ENCODE measurements at regions not wholly inside any gene's neighbourhood (a gene's known extent, or its start where the extent isn't known, plus 50 kb on each side); places are given as distances from the start of the nearest gene placed in this dataset.
"Not testable (repeated sequence)": the region's sequence is repeated elsewhere in the genome, so short reads cannot be mapped to it uniquely, and the experiment has no call there.

DNA sequence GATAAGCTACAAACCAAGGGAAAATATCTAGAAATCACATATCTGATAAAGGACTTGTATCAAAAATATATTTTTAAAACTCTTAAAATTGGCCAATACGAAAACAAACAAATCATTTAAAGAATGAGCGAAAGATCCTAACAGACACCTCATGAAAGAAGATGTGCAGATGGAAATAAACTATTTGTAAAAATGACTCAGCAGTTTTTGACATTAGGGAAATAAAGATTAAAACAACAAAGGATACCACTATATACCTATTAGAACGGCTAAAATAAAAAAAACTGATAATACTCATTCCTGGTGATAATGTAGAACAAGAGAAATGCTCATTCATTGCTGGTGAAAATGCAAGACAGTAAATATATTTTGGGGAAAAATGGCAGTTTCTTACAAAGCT is 506.4 kb downstream of the KLHL4 start:
- Histone ChIP-seq H3K27ac (no peak overlapping the region), H3K4me3 (no peak overlapping the region)
- DNase-seq (ENCODE audit: low spot score): no peak
- TF ChIP-seq, protein P1, sequence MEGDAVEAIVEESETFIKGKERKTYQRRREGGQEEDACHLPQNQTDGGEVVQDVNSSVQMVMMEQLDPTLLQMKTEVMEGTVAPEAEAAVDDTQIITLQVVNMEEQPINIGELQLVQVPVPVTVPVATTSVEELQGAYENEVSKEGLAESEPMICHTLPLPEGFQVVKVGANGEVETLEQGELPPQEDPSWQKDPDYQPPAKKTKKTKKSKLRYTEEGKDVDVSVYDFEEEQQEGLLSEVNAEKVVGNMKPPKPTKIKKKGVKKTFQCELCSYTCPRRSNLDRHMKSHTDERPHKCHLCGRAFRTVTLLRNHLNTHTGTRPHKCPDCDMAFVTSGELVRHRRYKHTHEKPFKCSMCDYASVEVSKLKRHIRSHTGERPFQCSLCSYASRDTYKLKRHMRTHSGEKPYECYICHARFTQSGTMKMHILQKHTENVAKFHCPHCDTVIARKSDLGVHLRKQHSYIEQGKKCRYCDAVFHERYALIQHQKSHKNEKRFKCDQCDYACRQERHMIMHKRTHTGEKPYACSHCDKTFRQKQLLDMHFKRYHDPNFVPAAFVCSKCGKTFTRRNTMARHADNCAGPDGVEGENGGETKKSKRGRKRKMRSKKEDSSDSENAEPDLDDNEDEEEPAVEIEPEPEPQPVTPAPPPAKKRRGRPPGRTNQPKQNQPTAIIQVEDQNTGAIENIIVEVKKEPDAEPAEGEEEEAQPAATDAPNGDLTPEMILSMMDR (IDR thresholded peaks at IDR 0.05): no peak

DNA sequence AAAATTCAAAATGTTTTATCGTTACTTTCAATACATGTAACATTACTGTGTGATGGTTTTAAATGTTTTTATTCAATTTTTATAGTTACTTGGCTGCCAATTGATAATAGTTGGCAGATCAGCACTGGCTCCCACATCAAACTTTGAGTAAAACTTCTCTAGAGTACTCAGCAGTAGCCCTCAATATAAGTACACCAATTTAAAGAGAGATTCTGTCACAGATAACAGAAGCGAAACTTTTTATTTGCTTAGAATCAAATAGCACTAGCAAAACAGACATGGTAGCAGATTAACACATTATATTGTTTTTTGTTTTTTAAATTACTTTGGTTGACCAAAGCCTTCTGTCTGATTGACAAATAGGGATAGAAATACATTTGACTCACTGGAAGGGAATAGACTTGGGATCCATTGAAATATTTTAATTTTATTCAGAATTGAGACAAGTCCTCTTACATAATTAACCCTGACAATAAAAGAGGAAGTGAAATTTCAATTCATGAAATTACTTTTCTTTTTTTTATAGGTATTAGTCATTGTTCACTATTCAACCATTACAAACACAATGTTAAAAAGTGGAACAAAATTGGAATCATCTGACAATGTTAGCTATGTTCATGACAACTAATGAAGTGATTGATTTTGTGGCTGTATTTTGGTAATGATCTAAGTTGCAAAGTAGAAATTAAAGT is 554.9 kb downstream of the KLHL4 start:
- no peak for DNase-seq (ENCODE audit: low spot score)
- Histone ChIP-seq H3K4me3 (no peak overlapping the region), H3K27ac (no peak overlapping the region)
- TF ChIP-seq, protein P1 (IDR thresholded peaks at IDR 0.05): no peak

DNA sequence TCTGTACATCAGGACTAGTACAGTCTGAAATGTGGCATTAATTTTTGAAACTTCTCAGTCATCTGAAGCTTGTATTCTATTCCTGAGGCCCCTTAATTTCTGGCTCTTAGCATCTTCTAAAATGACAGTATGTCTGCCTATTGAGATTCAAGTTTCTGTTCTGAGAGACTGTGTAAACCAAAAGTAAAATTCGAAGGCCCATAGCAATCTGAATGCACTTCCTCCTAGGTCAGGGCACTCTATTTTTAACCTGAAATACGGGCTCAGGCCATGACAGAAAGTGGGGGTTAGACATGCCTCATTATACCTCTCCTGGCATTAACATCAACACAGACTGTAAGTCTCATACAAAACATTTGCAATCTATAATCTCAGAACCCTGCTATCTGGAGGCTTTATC is 584.4 kb downstream of the KLHL4 start:
- TF ChIP-seq, protein P1 (IDR thresholded peaks at IDR 0.05): no peak
- no peak for DNase-seq (ENCODE audit: low spot score)
- H3K27ac ChIP-seq: no peak overlapping the region

DNA sequence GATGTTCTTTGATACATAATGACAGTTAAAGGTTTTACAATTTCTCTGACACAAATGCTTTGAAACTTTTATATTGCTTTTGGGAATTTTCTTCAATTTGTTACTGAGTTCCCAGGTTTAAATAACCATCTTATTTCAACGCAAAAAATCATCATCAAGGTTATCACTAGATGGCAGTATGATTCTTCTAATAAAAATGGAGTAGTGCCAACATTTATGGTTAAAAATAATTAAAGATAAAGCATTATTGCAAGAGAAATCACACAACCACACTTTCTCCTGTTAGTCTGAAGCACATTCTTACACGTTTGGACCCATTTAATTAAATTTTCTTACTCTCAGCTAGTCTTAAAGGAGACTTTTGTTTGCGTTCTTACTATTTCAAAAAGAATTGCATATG is 611.3 kb upstream of the CPXCR1 start:
- Histone ChIP-seq H3K4me3 (no peak overlapping the region), H3K27ac (no peak overlapping the region)
- DNase-seq (ENCODE audit: low spot score): no peak
- TF ChIP-seq, protein P1 (IDR thresholded peaks at IDR 0.05): no peak

More for the DNA sequence above, 584.4 kb downstream of the KLHL4 start:
- no peak overlapping the region for H3K4me3 ChIP-seq

DNA sequence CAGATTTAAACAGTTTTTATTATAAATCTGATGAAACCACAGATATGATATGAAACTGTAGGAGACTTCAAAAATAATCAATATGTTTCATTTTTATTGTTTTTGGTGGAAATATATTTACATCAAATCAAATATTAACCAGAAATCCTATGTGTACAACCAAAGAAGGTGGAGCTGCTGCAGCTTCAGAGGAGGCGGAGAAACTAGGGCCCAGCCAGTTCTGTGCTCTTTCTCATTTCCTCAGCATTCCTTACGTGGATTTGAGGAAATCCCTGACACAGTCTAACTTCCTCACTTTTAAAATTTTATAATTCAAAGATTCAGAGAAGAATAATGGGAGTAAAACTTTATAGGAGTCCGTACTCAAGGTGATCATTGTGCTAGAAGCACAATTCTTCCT is 610.7 kb upstream of the CPXCR1 start:
- Histone ChIP-seq H3K4me3 (no peak overlapping the region), H3K27ac (no peak overlapping the region)
- DNase-seq (ENCODE audit: low spot score): no peak
- TF ChIP-seq, protein P1 (IDR thresholded peaks at IDR 0.05): no peak

DNA sequence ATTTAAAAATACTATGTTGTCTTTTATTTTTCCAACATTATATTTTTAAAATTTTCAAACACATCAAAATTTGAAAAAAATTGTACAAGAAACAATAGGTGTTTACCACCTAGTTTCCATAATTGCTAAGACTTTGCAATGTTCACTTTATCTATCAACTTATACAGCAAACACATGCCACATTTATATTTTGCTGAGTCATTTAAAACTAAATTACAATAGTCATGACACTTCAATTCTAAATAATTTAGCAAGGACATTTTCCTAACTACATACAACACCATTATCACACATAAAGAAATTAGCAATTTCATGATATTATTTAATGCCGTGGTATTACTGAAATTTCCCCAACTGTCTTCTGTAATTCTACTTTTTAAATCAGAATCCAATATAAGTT is 600.4 kb upstream of the CPXCR1 start:
- Histone ChIP-seq H3K27ac (no peak overlapping the region), H3K4me3 (no peak overlapping the region)
- no peak for DNase-seq (ENCODE audit: low spot score)
- TF ChIP-seq, protein P1 (IDR thresholded peaks at IDR 0.05): no peak

DNA sequence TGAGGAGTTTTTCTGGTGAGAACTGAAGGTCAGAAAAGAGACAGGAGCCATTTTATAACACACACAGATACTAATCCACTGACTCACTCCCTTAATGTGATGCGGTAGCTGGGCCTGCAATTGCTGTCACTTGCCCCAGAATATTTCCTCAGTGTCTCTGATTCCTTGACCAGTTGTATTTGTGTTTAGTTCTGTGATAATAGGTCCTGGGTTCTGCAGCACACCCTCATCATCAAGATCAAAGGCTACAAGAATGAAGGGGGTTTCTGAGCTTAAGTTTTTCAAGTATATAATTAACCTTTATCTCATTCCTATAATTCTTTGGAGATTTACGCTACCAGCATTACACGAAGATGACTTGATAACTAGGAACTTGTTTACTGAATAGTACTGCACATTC is 576.5 kb upstream of the CPXCR1 start:
- H3K27ac ChIP-seq: no peak overlapping the region
- no peak for DNase-seq (ENCODE audit: low spot score)
- H3K4me3 ChIP-seq: no peak overlapping the region
- TF ChIP-seq, protein P1 (IDR thresholded peaks at IDR 0.05): no peak

DNA sequence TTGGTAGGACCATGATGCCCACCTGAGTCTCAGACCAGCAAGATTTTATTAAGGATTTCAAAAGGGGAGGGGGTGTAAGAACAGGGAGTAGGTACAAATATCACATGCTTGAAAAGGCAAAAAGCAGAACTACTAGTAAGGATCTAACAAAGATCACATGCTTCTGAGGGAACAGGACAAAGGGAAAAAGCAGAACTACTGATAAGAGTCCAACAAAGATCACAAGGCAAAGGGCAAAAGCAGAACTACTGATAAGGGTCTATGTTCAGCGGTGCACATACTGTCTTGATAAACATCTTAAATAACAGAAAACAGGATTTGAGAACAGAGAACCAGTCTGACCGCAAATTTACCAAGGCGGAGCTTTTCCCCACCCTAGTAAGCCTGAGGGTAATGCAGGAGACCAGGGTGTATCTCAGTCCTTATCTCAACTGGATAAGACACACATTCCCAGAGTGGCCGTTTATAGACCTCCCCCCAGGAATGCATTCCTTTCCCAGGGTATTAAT is 573.0 kb upstream of the CPXCR1 start:
- not testable (repeated sequence) for H3K27ac ChIP-seq; DNase-seq (ENCODE audit: low spot score); H3K4me3 ChIP-seq

Data from coronary artery (tissue), 2 donors.